HG02763 (cell line): ENCODE measurements at regions not wholly inside any gene's neighbourhood (a gene's known extent, or its start where the extent isn't known, plus 50 kb on each side); places are given as distances from the start of the nearest gene placed in this dataset.
"Not testable (repeated sequence)": the region's sequence is repeated elsewhere in the genome, so short reads cannot be mapped to it uniquely, and the experiment has no call there.

Source experiments
- ATAC-seq: cut with Tn5 transposase; IDR thresholded peaks from one replicate; pipeline ENCODE4 v1.9.1; 2021; ENCODE audit warnings: mild to moderate bottlenecking, moderate library complexity; ENCODE audit not compliant: unreplicated experiment

DNA sequence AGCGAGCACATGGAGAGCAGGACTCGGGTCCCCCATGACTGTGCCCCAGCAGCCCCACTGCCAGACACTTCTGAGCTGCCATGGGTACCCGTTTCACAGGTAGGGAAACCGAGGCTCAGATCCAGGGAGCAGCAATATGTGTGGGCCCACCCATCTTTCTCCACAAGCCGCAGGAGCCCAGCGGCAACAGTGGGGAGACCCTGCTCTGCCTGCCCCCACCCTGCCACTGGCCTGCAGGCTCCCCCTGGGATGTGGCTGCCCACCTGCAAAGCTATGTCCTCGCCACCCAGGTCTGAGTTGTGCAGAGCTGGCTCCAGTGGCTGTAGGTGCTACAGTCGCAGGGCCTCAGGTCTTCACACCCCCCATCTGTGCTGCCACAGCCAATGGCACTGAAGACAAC is 50.6 kb upstream of the C1QTNF9B start:
- no peak for ATAC-seq

DNA sequence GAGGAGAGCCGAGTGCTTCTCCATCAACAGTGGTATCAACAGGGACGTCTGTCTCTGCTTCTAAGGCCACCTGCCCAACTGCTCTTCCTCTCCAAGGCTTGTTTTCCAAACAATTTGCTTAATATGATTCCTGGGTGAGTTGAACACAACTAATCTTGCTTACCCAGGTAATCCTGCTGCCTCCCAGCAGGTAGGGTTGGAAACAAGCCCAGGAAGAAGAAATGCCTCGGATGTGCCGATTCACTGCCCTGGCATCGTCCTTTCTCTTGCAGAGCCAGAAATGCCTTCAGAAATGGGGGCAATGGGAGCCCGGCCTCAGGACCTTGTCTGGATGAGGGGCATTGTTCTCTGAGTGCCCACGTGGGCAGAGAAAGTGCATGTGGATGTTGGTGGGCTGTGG is 51.9 kb upstream of the C1QTNF9B start:
- ATAC-seq, result no peak

DNA sequence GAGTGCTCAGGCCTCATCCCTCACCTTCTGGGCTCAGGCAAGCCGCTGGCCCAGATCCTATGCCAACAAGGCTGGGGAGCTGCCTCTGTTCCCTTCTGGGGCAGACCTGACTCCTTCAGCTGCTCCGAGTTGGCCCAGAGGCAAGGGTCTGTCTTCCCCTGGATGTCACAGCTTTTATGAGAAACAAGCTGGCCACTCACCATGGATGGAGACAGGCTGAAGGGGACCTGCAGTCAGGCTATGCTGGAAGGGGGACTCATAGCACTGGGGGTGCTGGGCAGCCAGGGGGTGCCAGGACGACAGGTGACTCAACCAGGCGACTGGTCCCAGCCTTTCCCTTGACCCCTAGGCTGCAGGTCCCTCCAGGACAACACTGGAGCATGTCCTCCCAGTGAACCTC is 52.4 kb upstream of the C1QTNF9B start:
- no peak for ATAC-seq

DNA sequence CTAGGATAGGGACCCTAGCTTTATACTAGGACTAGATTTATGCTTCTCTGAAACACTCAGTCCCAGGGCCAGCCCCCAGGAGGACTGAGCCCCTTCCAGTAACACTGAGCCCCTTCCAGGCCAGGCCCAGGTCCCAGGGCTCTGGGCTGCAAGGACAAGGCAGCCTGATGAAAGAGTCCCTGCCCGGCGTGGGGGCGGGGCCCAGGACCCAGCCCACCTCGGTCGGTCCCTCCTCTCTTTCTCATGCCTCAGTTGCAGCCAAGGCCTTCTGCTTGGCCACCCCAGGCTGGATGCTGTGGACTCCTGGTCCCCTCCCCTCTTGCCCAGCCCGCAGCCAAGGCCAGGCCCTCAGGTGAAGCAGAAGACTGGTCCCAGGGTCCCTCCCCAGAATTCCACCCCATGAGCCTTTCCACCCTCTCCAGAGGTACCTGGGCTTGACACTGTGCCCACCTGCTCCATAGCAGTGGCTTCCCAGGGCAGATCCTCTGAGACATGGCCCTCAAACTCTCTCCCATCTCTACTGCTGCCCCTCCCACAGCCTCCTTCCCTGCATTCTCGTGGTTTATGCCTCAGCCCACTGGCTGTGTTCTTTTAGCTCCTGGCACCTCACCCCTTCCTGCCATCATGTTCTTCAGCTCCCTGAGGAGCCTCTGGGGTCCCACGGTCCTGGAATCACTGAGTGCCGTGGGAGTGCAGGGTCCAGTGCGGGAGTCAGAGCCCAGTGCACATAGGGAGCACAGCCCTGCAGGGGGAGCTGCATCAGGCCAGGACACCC is 53.6 kb upstream of the C1QTNF9B start:
- no peak for ATAC-seq

DNA sequence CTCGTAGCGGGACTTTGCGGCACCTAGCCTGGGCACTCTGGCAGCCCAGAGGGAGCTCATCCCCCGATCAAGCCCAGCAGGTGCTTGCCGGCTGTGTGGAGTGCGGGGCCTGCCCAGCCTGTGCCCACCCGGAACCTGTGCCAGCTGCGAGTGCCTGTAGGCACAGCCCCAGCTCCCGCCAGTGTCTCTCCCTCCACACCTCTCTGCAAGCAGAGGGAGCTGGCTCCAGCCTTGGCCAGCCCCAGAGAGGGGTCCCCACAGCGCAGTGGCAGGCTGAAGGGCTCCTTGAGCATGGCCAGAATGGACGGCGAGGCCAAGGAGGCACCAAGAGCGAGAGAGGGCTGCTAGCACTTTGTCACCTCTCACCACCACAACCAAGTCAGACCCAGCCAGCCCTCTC is 55.5 kb upstream of the C1QTNF9B start:
- ATAC-seq, result no peak

DNA sequence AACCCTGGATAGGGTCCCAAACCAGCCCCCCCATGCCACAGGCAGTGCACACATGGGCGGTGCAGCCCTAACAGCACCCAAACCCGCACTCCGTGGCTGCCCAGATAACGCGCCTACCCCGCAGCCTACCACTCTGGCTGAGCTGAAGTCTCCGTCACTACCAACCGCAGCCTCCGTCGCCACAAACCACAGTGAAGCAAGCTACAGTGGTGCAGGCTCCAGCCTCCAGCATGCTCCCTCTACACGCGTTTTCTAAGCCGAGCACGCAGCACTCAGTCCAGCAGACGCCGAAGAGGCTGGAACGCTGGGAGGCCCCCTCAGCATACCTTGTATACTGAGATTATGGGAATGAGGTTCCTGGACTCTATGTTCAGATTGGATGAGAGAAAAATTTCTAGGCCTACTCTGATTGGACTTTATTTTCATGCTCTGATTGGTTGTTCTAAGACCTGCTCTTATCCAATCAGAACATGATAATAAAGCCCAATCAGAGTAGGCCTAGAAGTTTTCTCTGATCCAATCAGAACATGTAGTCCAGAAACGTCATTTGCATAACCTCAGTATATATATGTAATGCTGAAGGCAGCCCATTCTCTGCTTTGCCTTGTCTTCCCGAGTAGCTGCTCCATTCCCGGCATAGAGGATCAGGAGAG is 56.7 kb upstream of the C1QTNF9B start:
- no peak for ATAC-seq

DNA sequence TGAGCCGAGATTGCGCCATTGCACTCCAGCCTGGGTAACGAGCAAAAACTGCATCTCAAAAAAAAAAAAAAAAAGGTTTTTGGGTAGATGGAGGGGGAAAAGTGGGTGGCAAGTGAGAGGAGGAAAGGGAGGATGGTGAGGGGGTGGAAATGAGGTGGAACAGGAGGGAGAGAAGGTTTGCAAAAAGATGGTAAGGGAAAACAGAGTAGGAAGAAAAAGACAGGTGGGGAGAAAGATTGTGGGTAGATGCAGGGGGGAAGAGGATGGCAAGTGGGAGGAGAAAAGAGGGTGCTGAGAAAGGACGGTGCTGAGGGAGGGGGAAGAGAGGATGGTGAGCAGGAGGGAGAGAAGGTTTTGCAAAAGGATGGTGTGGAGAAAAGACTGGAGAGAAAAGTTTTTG is 57.8 kb upstream of the C1QTNF9B start:
- no peak for ATAC-seq

DNA sequence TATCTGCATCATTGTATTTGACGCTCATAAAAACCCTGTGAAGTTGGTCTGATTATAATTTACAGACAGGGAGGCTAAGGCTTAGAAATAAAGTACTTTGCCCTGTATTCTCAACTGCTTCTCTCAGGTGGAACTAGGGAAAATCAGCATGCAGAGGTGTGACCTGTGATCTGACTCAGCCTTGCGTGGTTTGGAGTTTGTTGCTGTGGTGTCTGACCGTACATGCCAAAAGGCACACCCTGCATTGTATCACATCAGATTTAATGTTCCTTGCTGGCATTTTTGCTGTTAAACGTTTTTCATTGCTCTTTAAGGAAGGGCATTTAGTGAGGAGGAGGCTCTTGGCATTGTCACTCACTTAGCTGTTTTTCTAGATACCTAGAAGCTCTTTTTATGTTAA is 58.8 kb upstream of the C1QTNF9B start:
- ATAC-seq, result peak; percentile 56

DNA sequence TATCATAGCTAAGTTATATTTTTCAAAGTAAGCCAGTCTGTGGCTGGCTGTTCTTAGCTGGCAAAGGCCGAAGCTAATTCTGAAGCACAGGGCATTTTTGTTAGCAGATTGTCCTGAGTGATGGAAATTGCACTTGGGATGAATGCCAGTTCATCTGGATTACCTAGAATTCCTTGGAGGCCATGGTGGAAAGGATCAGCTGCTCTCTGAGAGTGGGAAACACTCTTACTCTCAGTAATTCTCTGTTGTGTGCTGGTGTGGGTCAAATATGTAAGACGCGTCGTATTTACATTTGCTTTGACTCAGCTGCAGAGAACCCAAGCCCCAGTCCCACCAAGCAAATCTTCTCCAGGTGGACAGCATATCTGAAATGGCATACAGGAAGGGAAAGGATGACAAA is 60.7 kb upstream of the C1QTNF9B start:
- ATAC-seq, result no peak

DNA sequence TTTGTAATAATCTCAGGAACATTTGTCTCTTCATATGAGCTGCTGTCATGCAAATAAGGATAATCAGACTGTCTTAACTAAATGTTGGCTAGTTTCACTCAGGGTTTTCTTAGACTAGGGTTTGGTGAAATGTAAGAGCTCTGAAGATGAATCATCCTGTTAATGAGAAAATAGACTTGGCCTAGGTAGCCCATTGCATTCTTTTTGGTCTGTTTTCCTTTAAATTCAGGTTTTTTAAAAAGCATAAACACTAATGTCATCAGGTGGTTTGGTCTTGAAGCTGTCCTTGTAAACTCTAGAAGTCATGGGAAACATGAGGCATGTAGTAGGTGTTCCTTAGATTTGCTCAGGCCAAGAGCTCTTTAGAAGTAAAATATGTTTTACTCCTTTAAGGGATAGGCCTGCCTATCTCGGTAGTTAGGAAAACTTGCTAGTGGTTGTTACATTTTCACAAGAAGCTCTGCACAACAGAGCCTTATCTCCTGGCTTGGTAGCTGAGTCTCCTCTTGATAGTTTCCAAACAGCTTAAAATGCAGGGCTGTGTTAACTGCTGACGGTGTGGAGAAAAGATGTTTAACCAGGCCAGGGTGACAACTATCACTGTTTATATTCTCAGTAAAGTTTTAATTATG is 62.0 kb upstream of the C1QTNF9B start:
- ATAC-seq, result no peak

DNA sequence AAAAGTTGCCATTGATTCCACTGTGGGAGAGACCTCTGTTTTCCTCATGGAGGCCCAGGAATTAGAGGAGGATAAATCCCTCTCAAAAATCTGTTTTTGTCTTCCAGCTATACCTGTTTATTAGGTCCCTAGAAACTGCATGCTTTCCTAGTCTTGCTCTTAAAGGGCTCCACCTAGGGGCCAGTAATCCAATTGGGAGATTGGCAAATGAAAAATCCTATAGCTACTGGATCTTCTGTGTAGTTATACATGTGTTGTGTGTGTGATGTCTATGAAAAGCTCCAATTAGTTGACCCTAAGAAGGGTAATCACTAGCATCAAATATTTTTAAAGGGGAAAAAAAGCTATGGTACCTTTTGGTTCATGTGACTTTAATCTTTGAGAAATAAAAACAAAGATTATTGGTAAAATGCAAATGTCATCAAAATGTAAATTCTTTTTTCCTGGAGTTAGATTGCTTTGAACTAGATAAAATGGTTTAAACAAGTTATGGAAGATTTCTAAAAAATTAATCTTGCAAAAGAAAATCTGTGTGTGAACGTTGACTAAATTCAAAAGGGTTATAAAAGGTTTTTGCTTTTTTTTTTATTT is 63.4 kb upstream of the C1QTNF9B start:
- ATAC-seq, result no peak

DNA sequence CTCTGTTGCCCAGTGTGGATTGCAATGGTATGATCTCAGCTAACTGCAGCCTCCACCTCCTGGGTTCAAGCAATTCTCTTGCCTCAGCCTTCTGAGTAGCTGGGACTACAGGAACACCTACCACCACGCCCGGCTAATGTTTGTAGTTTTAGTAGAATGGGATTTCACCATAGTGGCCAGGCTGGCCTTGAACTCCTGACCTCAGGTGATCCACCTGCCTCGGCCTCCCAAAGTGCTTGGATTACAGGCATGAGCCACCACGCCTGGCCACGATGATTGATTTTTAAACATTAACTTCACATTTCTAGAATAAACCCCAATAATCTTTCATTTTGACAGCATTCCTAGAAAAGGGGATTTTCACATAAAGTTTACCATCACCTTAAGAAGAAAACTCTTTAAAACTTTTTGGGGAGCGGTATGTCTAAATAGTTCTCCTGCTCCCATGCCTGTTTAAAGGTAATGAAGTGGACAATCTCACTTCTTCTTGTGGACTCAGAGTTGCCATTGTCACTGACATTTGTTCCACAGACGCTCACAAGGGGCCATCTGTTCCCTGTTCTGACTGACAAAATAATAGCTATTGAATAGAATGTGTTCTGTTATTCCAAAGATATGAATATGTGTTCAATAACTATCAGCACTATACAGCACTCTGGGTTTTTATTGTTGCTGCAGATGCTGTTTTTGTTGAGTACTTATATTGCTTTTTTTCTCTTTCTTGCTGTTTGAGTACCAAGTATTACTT is 66.1 kb upstream of the C1QTNF9B start:
- no peak for ATAC-seq

DNA sequence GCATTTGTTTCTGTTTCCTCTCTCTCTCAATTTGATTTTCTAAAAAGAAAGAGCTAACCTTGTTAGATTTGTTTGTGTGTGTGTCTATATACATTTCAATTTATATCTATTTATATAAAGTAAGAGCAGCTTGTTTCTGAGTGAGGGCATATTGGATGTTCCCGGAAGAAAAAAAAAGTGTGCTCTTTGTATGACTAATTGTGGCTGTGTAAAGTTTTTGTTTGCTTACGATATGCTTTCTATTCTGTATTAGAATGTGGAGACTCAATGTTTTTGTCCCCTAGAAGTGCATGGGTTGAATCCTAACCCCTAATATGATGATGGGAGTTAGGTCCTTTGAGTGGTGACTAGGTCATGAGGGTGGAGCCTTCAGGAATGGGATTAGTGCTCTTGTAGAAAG is 66.6 kb upstream of the C1QTNF9B start:
- ATAC-seq, result no peak

DNA sequence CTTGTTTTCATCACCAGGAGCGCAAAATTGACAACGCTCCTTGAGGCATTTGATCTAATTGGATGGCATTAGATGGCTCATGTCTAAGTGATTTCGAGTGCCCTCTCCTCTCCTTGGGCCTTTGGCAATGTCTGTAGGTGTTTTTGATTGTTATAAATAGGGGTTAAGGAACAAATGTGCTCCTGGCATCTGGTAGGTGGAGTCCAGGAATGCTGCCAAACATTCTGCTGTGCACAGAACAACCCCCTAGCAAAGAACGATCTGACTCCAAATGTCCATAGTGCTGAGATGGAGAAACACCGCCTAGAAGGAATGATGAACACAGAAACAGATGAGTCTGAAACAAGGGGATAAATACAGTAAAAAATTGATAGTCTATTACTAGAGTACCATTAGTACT is 68.0 kb upstream of the C1QTNF9B start:
- no peak for ATAC-seq

DNA sequence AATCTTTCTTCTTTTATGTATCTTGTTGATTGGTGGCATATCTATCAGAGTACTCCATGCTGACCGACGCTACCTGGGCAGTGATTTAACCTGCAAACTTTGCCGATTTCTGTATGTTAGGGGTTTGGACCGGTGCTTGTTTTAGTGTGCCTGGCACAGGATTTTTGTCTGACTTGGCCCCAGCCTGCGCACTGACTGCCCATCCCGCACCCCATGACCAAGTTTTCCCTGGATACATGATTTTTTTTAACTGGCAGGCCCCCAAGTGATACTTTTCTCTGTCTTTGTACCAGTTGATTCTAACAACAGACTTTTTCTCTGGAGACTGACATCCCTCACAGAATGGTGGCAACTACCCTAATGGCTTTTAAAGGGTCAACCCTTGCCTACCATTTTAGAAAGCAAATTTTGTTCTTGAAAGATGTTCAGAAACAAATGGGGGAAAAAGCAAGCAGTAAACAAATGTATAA is 69.0 kb upstream of the C1QTNF9B start:
- ATAC-seq, result no peak

DNA sequence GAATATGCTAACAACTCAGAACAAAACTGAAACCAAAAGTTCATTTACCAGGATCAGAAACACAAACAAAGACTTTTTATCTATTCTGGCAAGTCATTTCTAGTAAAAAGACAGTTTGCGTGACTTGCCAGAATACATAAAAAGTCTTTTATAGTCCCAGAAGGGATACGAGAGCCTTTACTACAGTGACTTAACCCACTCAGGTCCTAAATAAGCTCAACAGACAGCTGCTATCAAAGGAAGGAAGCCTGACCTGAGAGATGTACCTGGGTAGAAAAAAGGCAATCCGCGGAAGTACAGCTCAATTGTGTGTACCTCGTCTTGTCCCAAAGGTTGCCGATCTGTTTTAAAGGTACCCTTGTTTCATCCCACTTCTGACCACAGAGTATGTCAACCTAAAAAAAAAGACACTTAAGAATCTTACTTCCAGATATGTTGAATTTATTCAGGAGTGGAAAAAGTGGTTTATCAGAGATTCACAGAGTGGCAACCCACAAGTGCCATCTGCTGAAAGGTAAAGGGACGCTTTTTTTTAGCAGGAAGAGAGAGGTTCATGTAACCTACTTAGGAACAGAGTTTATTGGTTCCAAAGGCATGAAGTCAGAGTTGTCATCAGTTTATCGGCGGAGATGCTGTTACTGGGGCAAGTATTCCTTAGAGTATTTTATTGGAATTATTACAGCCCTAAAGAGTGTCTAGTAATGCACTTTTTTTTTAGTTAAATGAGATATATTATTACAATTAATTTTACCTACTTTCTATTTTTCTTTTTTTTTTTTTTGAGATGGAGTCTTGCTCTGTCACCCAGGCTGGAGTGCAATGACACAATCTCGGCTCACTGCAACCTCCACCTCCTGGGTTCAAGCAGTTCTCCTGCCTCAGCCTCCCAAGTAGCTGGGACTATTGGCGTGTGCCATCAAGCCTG is 69.7 kb upstream of the C1QTNF9B start:
- ATAC-seq, result peak; percentile 55

DNA sequence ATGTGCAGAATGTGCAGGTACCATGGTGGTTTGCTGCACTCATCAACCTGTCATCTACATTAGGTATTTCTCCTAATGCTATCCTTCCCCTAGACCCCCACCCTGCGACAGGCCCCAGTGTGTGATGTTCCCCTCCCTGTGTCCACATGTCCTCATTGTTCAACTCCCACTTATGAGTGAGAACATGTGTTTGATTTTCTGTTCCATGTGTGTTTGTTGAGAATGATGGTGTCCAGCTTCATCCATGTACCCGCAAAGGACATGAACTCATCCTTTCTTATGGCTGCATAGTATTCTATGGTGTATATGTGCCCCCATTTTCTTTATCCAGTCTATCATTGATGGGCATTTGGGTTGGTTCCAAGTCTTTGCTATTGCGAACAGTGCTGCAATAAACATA is 70.5 kb upstream of the C1QTNF9B start:
- not testable (repeated sequence) for ATAC-seq

DNA sequence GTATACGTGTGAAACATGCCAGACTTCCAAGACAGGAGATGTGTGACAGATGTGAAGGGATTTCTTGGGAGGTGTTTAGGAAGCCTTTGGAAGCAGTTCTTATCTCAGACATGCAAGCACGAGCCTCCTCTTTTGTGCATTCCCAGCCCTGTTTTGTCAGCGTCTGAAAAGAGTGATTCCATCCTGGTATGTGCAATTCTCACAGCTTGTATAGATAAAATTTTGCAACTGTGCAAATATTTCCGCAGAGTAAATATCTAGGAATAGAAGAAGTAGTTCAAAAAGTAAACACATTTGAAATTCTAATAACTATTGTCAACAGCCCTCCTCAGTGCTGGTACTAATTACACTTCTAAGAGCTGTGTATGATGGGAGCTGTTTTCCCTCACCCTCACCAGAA is 72.3 kb upstream of the C1QTNF9B start:
- ATAC-seq, result no peak

DNA sequence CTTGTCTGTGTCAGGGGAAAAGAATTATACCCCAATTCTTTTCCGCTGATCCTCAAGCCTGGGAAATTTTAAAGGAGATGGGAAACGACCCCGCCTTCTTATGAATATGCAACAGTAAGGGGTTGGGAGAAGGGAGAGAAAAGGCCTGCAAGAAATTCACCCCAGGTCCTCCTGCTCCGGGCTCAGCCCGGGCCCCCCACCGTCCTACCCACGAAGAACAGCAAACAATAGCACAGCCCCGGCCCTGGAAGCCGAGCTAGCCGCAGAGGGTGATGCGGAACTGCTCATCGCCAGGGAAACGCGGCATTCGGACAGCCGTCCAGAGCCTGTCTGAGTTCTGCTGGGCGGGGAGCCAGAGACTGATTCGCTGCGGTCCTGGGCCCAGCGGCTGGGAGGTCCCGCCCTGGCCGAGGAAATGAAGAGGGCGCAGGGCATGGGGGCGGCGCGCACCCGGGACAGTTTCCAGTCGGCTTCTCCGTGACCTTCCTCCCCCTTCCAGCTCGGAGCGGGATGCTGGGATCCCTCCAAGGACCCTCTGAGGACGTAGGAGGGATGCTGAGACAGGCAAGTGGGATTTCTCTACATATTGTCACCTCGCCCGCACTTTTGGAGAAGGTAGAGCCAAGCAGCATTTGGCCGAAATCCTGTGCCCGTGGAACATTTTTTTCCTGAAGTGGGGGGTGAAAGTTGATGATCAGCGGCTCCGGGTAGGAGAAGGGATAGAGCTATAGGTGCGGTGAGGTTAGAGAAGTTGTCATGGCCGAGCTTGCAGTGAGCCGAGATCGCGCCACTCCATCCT is 82.3 kb upstream of the C1QTNF9B start:
- ATAC-seq, result peak; percentile 55
